ENCODE measurements at regions not wholly inside any gene's neighbourhood (a gene's known extent, or its start where the extent isn't known, plus 50 kb on each side); places are given as distances from the start of the nearest gene placed in this dataset.

- no peaks in the 10 kb centered on the region for H3K36me3 ChIP-seq
- H3K9me3 ChIP-seq, result no peaks in the 10 kb centered on the region
- no peak overlapping the region for H3K4me3 ChIP-seq
- H3K27me3 ChIP-seq, result peaks cover 0 to 3% (median 0%) of the 10 kb centered on the region in 3 donors
- no peaks in the 10 kb centered on the region for H3K4me1 ChIP-seq
- intact Hi-C loops (cut with DNase I; ENCODE audit: low total_unique reads), result no loop called here
- no peak for DNase-seq
- 76 to 89% (median 81%) methylated on average over 1 of the region's 1 CpG for WGBS, 5 donors
- no peak overlapping the region for H3K27ac ChIP-seq
- TF ChIP-seq CTCF (IDR thresholded peaks at IDR 0.05) (no peak), POLR2AphosphoS5 (IDR thresholded peaks at IDR 0.05) (no peak), EP300 (IDR thresholded peaks at IDR 0.05) (no peak), POLR2A (IDR thresholded peaks at IDR 0.05) (no peak)
These were observed 116.4 kb downstream of the UTP18 start for GRCh38 chr17:51376739-51377138.

- Histone ChIP-seq H3K4me3 (no peak overlapping the region), H3K27me3 (peaks cover 0 to 14% (median 0%) of the 10 kb centered on the region in 3 donors), H3K36me3 (no peaks in the 10 kb centered on the region), H3K27ac (no peak overlapping the region), H3K9me3 (no peaks in the 10 kb centered on the region), H3K4me1 (no peaks in the 10 kb centered on the region)
- intact Hi-C loops (cut with DNase I; ENCODE audit: low total_unique reads), result no loop called here
- TF ChIP-seq EP300 (IDR thresholded peaks at IDR 0.05) (no peak), CTCF (IDR thresholded peaks at IDR 0.05) (no peak), POLR2A (IDR thresholded peaks at IDR 0.05) (no peak), POLR2AphosphoS5 (IDR thresholded peaks at IDR 0.05) (no peak)
- WGBS, 5 donors, result 65 to 84% (median 79%) methylated on average over 1 of the region's 1 CpG
- no peak for DNase-seq
These were observed 120.9 kb downstream of the UTP18 start for GRCh38 chr17:51381262-51381661.

- TF ChIP-seq POLR2A (IDR thresholded peaks at IDR 0.05) (no peak), POLR2AphosphoS5 (IDR thresholded peaks at IDR 0.05) (no peak)
- Histone ChIP-seq H3K27ac (no peak overlapping the region), H3K36me3 (no peaks in the 10 kb centered on the region), H3K4me1 (no peaks in the 10 kb centered on the region), H3K9me3 (no peaks in the 10 kb centered on the region), H3K4me3 (no peak overlapping the region), H3K27me3 (peaks cover 0 to 16% (median 0%) of the 10 kb centered on the region in 3 donors)
- intact Hi-C loops (cut with DNase I; ENCODE audit: low total_unique reads), result no loop called here
- DNase-seq, result no peak
- WGBS, 5 donors, result 84 to 91% (median 86%) methylated on average over 17 to 20 of the region's 20 CpGs
These were observed 124.9 kb downstream of the UTP18 start for GRCh38 chr17:51385208-51385607.

GRCh38 chr17:51387582-51387981 is 127.2 kb downstream of the UTP18 start:
- Histone ChIP-seq H3K4me1 (no peaks in the 10 kb centered on the region), H3K27ac (no peak overlapping the region), H3K4me3 (no peak overlapping the region), H3K27me3 (peaks cover 0 to 36% (median 6%) of the 10 kb centered on the region in 3 donors), H3K36me3 (no peaks in the 10 kb centered on the region), H3K9me3 (no peaks in the 10 kb centered on the region)
- 70 to 91% (median 86%) methylated on average over 4 of the region's 4 CpGs for WGBS, 5 donors
- intact Hi-C loops (cut with DNase I; ENCODE audit: low total_unique reads), result no loop called here
- no peak for DNase-seq
- TF ChIP-seq CTCF (IDR thresholded peaks at IDR 0.05), result no peak
- no peak for TF ChIP-seq EP300 (IDR thresholded peaks at IDR 0.05)
- TF ChIP-seq POLR2A (IDR thresholded peaks at IDR 0.05), result no peak
- no peak for TF ChIP-seq POLR2AphosphoS5 (IDR thresholded peaks at IDR 0.05)

- Histone ChIP-seq H3K4me3 (no peak overlapping the region), H3K27me3 (peaks cover 0 to 40% (median 6%) of the 10 kb centered on the region in 3 donors), H3K9me3 (no peaks in the 10 kb centered on the region), H3K36me3 (no peaks in the 10 kb centered on the region), H3K27ac (no peak overlapping the region), H3K4me1 (no peaks in the 10 kb centered on the region)
- TF ChIP-seq POLR2AphosphoS5 (IDR thresholded peaks at IDR 0.05) (no peak), EP300 (IDR thresholded peaks at IDR 0.05) (no peak), CTCF (IDR thresholded peaks at IDR 0.05) (no peak)
- intact Hi-C loops (cut with DNase I; ENCODE audit: low total_unique reads), result no loop called here
- no peak for DNase-seq
- 71 to 95% (median 88%) methylated on average over 2 of the region's 2 CpGs for WGBS, 5 donors
These were observed 127.6 kb downstream of the UTP18 start for GRCh38 chr17:51387986-51388385.
